HG02885 (cell line): ENCODE measurements at regions not wholly inside any gene's neighbourhood (a gene's known extent, or its start where the extent isn't known, plus 50 kb on each side); places are given as distances from the start of the nearest gene placed in this dataset.

ENCODE experiments used
- ATAC-seq: cut with Tn5 transposase; IDR thresholded peaks from one replicate; pipeline ENCODE4 v1.9.1; 2021; ENCODE audit warnings: mild to moderate bottlenecking; ENCODE audit not compliant: unreplicated experiment, poor library complexity

- ATAC-seq: no peak
These were observed 79.6 kb upstream of the LCLAT1 start for GRCh38 chr2:30367232-30368070.

GRCh38 chr2:30368258-30368657, 78.8 kb upstream of the LCLAT1 start:
- ATAC-seq: no peak

- no peak for ATAC-seq
These were observed 75.9 kb upstream of the LCLAT1 start for GRCh38 chr2:30371028-30371689.

- ATAC-seq: no peak
These were observed 75.2 kb upstream of the LCLAT1 start for GRCh38 chr2:30371772-30372373.

GRCh38 chr2:30372826-30373225, 74.2 kb upstream of the LCLAT1 start:
- no peak for ATAC-seq

GRCh38 chr2:30373881-30374302, 73.2 kb upstream of the LCLAT1 start:
- no peak for ATAC-seq

GRCh38 chr2:30374380-30374779, 72.7 kb upstream of the LCLAT1 start:
- ATAC-seq: no peak

- ATAC-seq: no peak
These were observed 71.1 kb upstream of the LCLAT1 start for GRCh38 chr2:30375915-30376314.

- no peak for ATAC-seq
These were observed 67.6 kb upstream of the LCLAT1 start for GRCh38 chr2:30379481-30379880.

GRCh38 chr2:30380824-30381223, 66.2 kb upstream of the LCLAT1 start:
- no peak for ATAC-seq

- no peak for ATAC-seq
These were observed 64.8 kb upstream of the LCLAT1 start for GRCh38 chr2:30382162-30382783.

- ATAC-seq: no peak
These were observed 64.1 kb upstream of the LCLAT1 start for GRCh38 chr2:30382995-30383394.

- no peak for ATAC-seq
These were observed 61.7 kb upstream of the LCLAT1 start for GRCh38 chr2:30385327-30385726.

- ATAC-seq: no peak
These were observed 54.9 kb upstream of the LCLAT1 start for GRCh38 chr2:30392097-30392496.

GRCh38 chr2:30393510-30393909, 53.5 kb upstream of the LCLAT1 start:
- ATAC-seq: no peak

GRCh38 chr2:30394096-30394495, 53.0 kb upstream of the LCLAT1 start:
- no peak for ATAC-seq

- ATAC-seq: no peak
These were observed 50.4 kb upstream of the LCLAT1 start for GRCh38 chr2:30396436-30397232.
